H1 (cell line): ENCODE measurements at regions not wholly inside any gene's neighbourhood (a gene's known extent, or its start where the extent isn't known, plus 50 kb on each side); places are given as distances from the start of the nearest gene placed in this dataset.

Source experiments
- CTCF ChIA-PET: fragments of 300-600 bp; sonication (Branson Sonifier 250); formaldehyde crosslinking; loops from one replicate; lab custom pipeline; 2021; ENCODE audit not compliant: partially characterized antibody; lab: Charles Lee
- POLR2A ChIA-PET: fragments of 300-600 bp; sonication (Branson Sonifier 250); formaldehyde crosslinking; loops from one replicate; lab custom pipeline; 2021; ENCODE audit warnings: inconsistent platforms; ENCODE audit not compliant: partially characterized antibody; lab: Charles Lee
- DNase-seq, 2 experiments: peaks; one replicate each; pipeline versions ENCODE4 v3.0.0 to v3.0.0-alpha.2; 2010 to 2022; ENCODE audit warnings: low spot score in 2 of 2, low read depth in 1 of 2, mixed read lengths in 1 of 2
- FAIRE-seq: peaks from 2 replicates; lab custom pipeline; 2011; peaks lifted over from hg19 to GRCh38; lab: Jason Lieb, UNC
- H2AFZ ChIP-seq: 2 replicates; pipeline ENCODE4 v1.8.1; 2012; ENCODE audit warnings: low read length, inconsistent platforms
- H2AK5ac ChIP-seq: 2 replicates; pipeline ENCODE4 v1.6.1; 2013; ENCODE audit warnings: low read depth, low read length
- H2BK120ac ChIP-seq: replicated peaks from 2 replicates; pipeline ENCODE3; 2013; ENCODE audit warnings: low read depth, low read length, inconsistent platforms
- H2BK12ac ChIP-seq: 2 replicates; pipeline ENCODE4 v1.6.1; 2013; ENCODE audit warnings: low read depth, low read length
- H2BK15ac ChIP-seq: 2 replicates; pipeline ENCODE4 v1.6.1; 2013; ENCODE audit warnings: low read length
- H2BK20ac ChIP-seq: 2 replicates; pipeline ENCODE4 v1.6.1; 2013; ENCODE audit warnings: low read length
- H2BK5ac ChIP-seq: 2 replicates; pipeline ENCODE4 v1.6.1; 2013; ENCODE audit warnings: low read depth, low read length
- H3K14ac ChIP-seq: 2 replicates; pipeline ENCODE4 v1.6.1; 2013; ENCODE audit warnings: inconsistent platforms; ENCODE audit not compliant: insufficient read length
- H3K18ac ChIP-seq: 2 replicates; pipeline ENCODE4 v1.6.1; 2013; ENCODE audit warnings: low read length; ENCODE audit errors: extremely low read depth
- H3K23ac ChIP-seq: 2 replicates; pipeline ENCODE4 v1.6.1; 2013; ENCODE audit warnings: inconsistent platforms; ENCODE audit not compliant: insufficient read length
- H3K23me2 ChIP-seq: 2 replicates; pipeline ENCODE4 v1.6.1; 2013; ENCODE audit warnings: low read depth, low read length
- H3K27ac ChIP-seq: 2 replicates; pipeline ENCODE4 v1.6.1; 2011; ENCODE audit warnings: low read depth, low read length, inconsistent platforms
- H3K27me3 ChIP-seq, 4 experiments: replicated peaks in 1 of 4; 1 replicate in 1 of 4; 2 replicates in 3 of 4; pipeline versions ENCODE4 v1.6.1 to v1.8.1; 2011 to 2013; ENCODE audit warnings: low read length in 3 of 4, mild to moderate bottlenecking in 3 of 4, inconsistent platforms in 2 of 4, mixed read lengths in 2 of 4, moderate library complexity in 1 of 4; ENCODE audit not compliant: control insufficient read depth in 3 of 4, insufficient read depth in 3 of 4; ENCODE audit errors: extremely low read depth in 1 of 4
- H3K36me3 ChIP-seq, 4 experiments: 2 replicates each; pipeline versions ENCODE4 v1.6.1 to v1.8.1; 2011 to 2013; ENCODE audit warnings: mild to moderate bottlenecking in 4 of 4, low read length in 3 of 4, moderate library complexity in 2 of 4, control low read depth in 1 of 4, inconsistent platforms in 1 of 4; ENCODE audit not compliant: insufficient read depth in 4 of 4, control insufficient read depth in 2 of 4
- H3K4ac ChIP-seq: replicated peaks from 2 replicates; pipeline ENCODE3; 2013; ENCODE audit warnings: low read length, low read depth, mixed read lengths, inconsistent platforms; ENCODE audit not compliant: insufficient read length
- H3K4me1 ChIP-seq, 4 experiments: replicated peaks in 1 of 4; 1 replicate in 1 of 4; 2 replicates in 3 of 4; pipeline versions ENCODE4 v1.6.1 to v1.8.1; 2011 to 2013; ENCODE audit warnings: low read length in 3 of 4, inconsistent platforms in 2 of 4, mixed read lengths in 1 of 4; ENCODE audit not compliant: insufficient read depth in 4 of 4, control insufficient read depth in 3 of 4
- H3K4me2 ChIP-seq, 2 experiments: 2 replicates each; pipeline versions ENCODE4 v1.6.1 to v1.8.1; 2011 to 2013; ENCODE audit warnings: low read depth in 2 of 2, low read length in 2 of 2, control low read depth in 1 of 2, inconsistent platforms in 1 of 2, mild to moderate bottlenecking in 1 of 2; ENCODE audit not compliant: insufficient read depth in 1 of 2
- H3K4me3 ChIP-seq, 4 experiments: fragments of 200-600, 300-600 bp in 1 of 4; sonication (generic), shearing (Covaris generic), sonication (Bioruptor Twin) in 1 of 4; 2 replicates each; pipeline versions ENCODE4 v1.5.1 to v1.8.1; 2011 to 2016; ENCODE audit warnings: low read length in 4 of 4, low read depth in 3 of 4, control low read depth in 2 of 4, inconsistent platforms in 2 of 4, mild to moderate bottlenecking in 2 of 4, mixed read lengths in 1 of 4, moderate library complexity in 1 of 4; ENCODE audit not compliant: insufficient read depth in 2 of 4; ENCODE audit errors: extremely low read depth in 1 of 4
- H3K56ac ChIP-seq: replicated peaks from 2 replicates; pipeline ENCODE3; 2013; ENCODE audit warnings: low read depth, mild to moderate bottlenecking, mixed read lengths, low read length, inconsistent platforms; ENCODE audit not compliant: insufficient read length
- H3K79me1 ChIP-seq: 2 replicates; pipeline ENCODE4 v1.6.1; 2013; ENCODE audit warnings: low read depth, low read length, control low read depth
- H3K79me2 ChIP-seq, 2 experiments: 2 replicates each; pipeline versions ENCODE4 v1.6.1 to v1.8.1; 2012 to 2013; ENCODE audit warnings: low read length in 2 of 2, mild to moderate bottlenecking in 2 of 2, inconsistent platforms in 1 of 2; ENCODE audit not compliant: insufficient read depth in 2 of 2, control insufficient read depth in 1 of 2
- H3K9ac ChIP-seq, 4 experiments: replicated peaks in 1 of 4; 1 replicate in 1 of 4; 2 replicates in 3 of 4; pipeline versions ENCODE4 v1.6.1 to v1.8.1; 2011 to 2013; ENCODE audit warnings: low read depth in 3 of 4, low read length in 3 of 4, control low read depth in 2 of 4, mild to moderate bottlenecking in 2 of 4, moderate library complexity in 2 of 4, inconsistent platforms in 1 of 4; ENCODE audit errors: extremely low read depth in 1 of 4
- H3K9me3 ChIP-seq, 2 experiments: 2 replicates each; pipeline versions ENCODE4 v1.6.1 to v1.8.1; 2012 to 2013; ENCODE audit warnings: mild to moderate bottlenecking in 2 of 2, moderate library complexity in 2 of 2, control low read depth in 1 of 2, inconsistent platforms in 1 of 2, low read depth in 1 of 2, low read length in 1 of 2, mixed read lengths in 1 of 2; ENCODE audit not compliant: insufficient read depth in 2 of 2
- H4K20me1 ChIP-seq, 2 experiments: replicated peaks in 1 of 2; 2 replicates each; pipeline versions ENCODE3 to v1.8.1; 2011 to 2013; ENCODE audit warnings: inconsistent platforms in 2 of 2, low read length in 2 of 2, mild to moderate bottlenecking in 1 of 2; ENCODE audit not compliant: insufficient read depth in 2 of 2, control insufficient read depth in 1 of 2
- H4K5ac ChIP-seq: 2 replicates; pipeline ENCODE4 v1.6.1; 2013; ENCODE audit warnings: low read length, low read depth, mixed read lengths, inconsistent platforms; ENCODE audit not compliant: insufficient read length
- H4K8ac ChIP-seq: 2 replicates; pipeline ENCODE4 v1.8.0; 2013; ENCODE audit warnings: mild to moderate bottlenecking, moderate library complexity, low read length, inconsistent platforms; ENCODE audit not compliant: insufficient read depth; ENCODE audit errors: extremely low read depth
- H4K91ac ChIP-seq: replicated peaks from 2 replicates; pipeline ENCODE3; 2013; ENCODE audit warnings: low read length, mixed read lengths, inconsistent platforms; ENCODE audit not compliant: insufficient read length
- CEBPB ChIP-seq: IDR thresholded peaks from 2 replicates; pipeline ENCODE4 v1.6.1; 2012; ENCODE audit warnings: low read depth, low read length
- EZH2 ChIP-seq: fragments of 200-600 bp; sonication (generic); IDR thresholded peaks from 2 replicates; pipeline ENCODE4 v1.7.1; 2012; ENCODE audit warnings: low read depth, mild to moderate bottlenecking, moderate library complexity, low read length, inconsistent platforms; ENCODE audit not compliant: severe bottlenecking
- HDAC2 ChIP-seq, 2 experiments: fragments of 300-600 bp in 1 of 2; sonication (generic) in 1 of 2; IDR thresholded peaks; 2 replicates each; pipeline ENCODE4 v1.6.1; 2011 to 2012; ENCODE audit warnings: low read depth in 2 of 2, low read length in 2 of 2, mild to moderate bottlenecking in 2 of 2, moderate library complexity in 2 of 2, borderline replicate concordance in 1 of 2, inconsistent platforms in 1 of 2
- JUN ChIP-seq: IDR thresholded peaks from 2 replicates; pipeline ENCODE4 v1.6.1; 2011; ENCODE audit warnings: low read depth, mild to moderate bottlenecking, improper control_type of control experiment, low read length
- KDM1A ChIP-seq: fragments of 200-600, 300-600 bp; sonication (generic); IDR thresholded peaks from 2 replicates; pipeline ENCODE4 v1.7.1; 2016; ENCODE audit warnings: mild to moderate bottlenecking, low read length, borderline replicate concordance
- MAFK ChIP-seq: IDR thresholded peaks from 2 replicates; pipeline ENCODE4 v1.6.1; 2012; ENCODE audit warnings: low read depth, mild to moderate bottlenecking, improper control_type of control experiment, low read length
- MAX ChIP-seq: IDR thresholded peaks from 2 replicates; pipeline ENCODE4 v1.6.1; 2012; ENCODE audit warnings: inconsistent platforms
- POU5F1 ChIP-seq: IDR thresholded peaks from 2 replicates; pipeline ENCODE4 v1.6.1; 2011; ENCODE audit warnings: low read depth, mild to moderate bottlenecking, low read length, moderate library complexity
- SRF ChIP-seq: IDR thresholded peaks from 2 replicates; pipeline ENCODE4 v1.6.1; 2011; ENCODE audit warnings: mild to moderate bottlenecking, low read depth, low read length, moderate library complexity
- TAF1 ChIP-seq: IDR thresholded peaks from 2 replicates; pipeline ENCODE4 v1.6.1; 2011; ENCODE audit warnings: mild to moderate bottlenecking, low read depth, low read length
- TCF12 ChIP-seq: IDR thresholded peaks from 2 replicates; pipeline ENCODE4 v1.6.1; 2011; ENCODE audit warnings: low read depth, mild to moderate bottlenecking, low read length
- TEAD4 ChIP-seq: IDR thresholded peaks from 2 replicates; pipeline ENCODE4 v1.6.1; 2012; ENCODE audit warnings: low read depth, low read length, inconsistent platforms, mixed read lengths
- WGBS, 2 experiments: shearing (Covaris generic) in 1 of 2; methylation state at CpG; one replicate each; pipeline versions ENCODE4 v1.1.6 to v1.1.7; 2013 to 2015; ENCODE audit warnings: low lambda C conversion rate in 2 of 2, mixed read lengths in 2 of 2, inconsistent platforms in 1 of 2, low coverage in 1 of 2, missing lambda C conversion rate in 1 of 2; ENCODE audit not compliant: insufficient replicate concordance in 2 of 2, insufficient coverage in 1 of 2, insufficient read length in 1 of 2; ENCODE audit errors: extremely low coverage in 1 of 2, missing lambda C conversion rate in 1 of 2; 5-methylcytosine and 5-hydroxymethylcytosine counted together

DNA sequence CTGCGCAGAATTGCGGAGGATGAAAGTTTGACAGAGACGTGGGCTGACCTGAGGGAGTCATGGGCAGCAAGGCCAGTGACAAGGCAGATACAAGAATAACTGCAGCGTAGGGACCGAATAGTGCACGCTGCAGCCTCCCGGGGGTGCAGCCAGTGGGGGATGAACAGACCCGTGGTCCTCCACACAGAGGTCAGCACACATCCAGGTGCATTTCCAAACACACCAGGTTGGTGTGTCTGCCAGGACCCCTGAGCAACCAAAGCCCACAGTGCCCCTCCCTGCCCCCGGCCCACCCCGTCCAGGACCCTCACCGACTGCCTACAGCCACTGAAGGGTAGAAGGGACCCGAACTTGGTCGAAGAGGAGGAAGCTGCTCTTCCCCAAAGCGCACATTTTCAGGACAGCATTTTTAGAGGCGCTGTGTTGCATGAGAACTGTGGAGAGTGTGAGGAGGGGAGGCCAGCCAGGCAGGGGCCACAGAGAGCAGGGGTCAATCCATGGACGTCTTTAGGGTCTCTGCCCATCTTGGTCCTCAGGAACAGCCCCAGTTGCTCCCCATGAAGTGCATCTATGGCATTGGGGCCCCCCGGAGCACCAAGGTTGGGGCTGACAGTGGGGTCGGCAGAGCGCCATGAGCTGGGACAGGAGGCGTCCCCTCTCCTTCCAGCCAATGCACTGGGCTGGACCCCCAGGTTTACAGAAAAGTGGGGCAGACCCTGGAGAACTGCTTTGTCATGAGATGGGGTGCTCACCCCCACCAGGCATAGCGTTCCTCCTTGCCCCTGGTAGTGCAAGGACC lies 157.8 kb upstream of the AFDN start:
- Histone ChIP-seq H3K18ac (no peak overlapping the region), H4K20me1 (no peaks in the 10 kb centered on the region), H3K4me3 (no peak overlapping the region), H4K8ac (no peak overlapping the region; the same call in 1 of the 2 replicates), H2AK5ac (0 out of 2 replicates have a peak overlapping the region, but pooled peaks have one; percentile 13), H3K4me2 (no peak overlapping the region), H3K4ac (no peak overlapping the region), H3K4me1 (peaks cover 0 to 2% (median 0%) of the 10 kb centered on the region in 4 experiments; a peak in 1 of 7 replicates), H2BK20ac (0 out of 2 replicates have a peak overlapping the region, but pooled peaks have one; percentile 86), H3K79me1 (no peaks in the 10 kb centered on the region), H2BK5ac (no peak overlapping the region; the same call in 1 of the 2 replicates), H2BK120ac (no peak overlapping the region), H3K36me3 (no peaks in the 10 kb centered on the region), H3K9ac (no peak overlapping the region), H3K79me2 (no peaks in the 10 kb centered on the region), H2BK12ac (peak overlapping the region; percentile 60; the same call in 1 of the 2 replicates), H3K56ac (no peak overlapping the region), H3K23ac (no peak overlapping the region), H2AFZ (no peak overlapping the region), H2BK15ac (no peak overlapping the region), H4K5ac (no peak overlapping the region), H3K23me2 (no peaks in the 10 kb centered on the region), H3K27me3 (no peaks in the 10 kb centered on the region; a peak in 1 of 7 replicates), H3K14ac (no peak overlapping the region), H3K9me3 (peaks cover 11 to 12% of the 10 kb centered on the region in 2 experiments; a peak in 2 of 4 replicates), H4K91ac (peak overlapping the region; percentile 50), H3K27ac (no peak overlapping the region)
- 95% methylated on average over 11 of the region's 21 CpGs; no CpG with 5 or more reads in 1 of the 2 experiments for WGBS, 2 experiments
- no peak for DNase-seq
- FAIRE-seq: no peak
- CTCF ChIA-PET: no interaction called here
- POLR2A ChIA-PET: interaction anchor here (0.6 kb wide), 1 partner anchor 356 kb away, joined by 4 read pairs; no protein-coding TSS in a partner anchor
- TF ChIP-seq POU5F1 (no peak), SRF (no peak), CEBPB (no peak), MAFK (no peak), TAF1 (no peak), EZH2 (no peak), TEAD4 (no peak), HDAC2 (IDR thresholded peaks at IDR 0.05; ENCODE audit: borderline replicate concordance in 1 of 2, low read depth in 2 of 2, low read length in 2 of 2) (no peak), KDM1A (no peak), MAX (no peak), JUN (no peak), TCF12 (no peak)
